ENCODE measurements at regions not wholly inside any gene's neighbourhood (a gene's known extent, or its start where the extent isn't known, plus 50 kb on each side); places are given as distances from the start of the nearest gene placed in this dataset.
"Not testable (repeated sequence)": the region's sequence is repeated elsewhere in the genome, so short reads cannot be mapped to it uniquely, and the experiment has no call there.

DNA sequence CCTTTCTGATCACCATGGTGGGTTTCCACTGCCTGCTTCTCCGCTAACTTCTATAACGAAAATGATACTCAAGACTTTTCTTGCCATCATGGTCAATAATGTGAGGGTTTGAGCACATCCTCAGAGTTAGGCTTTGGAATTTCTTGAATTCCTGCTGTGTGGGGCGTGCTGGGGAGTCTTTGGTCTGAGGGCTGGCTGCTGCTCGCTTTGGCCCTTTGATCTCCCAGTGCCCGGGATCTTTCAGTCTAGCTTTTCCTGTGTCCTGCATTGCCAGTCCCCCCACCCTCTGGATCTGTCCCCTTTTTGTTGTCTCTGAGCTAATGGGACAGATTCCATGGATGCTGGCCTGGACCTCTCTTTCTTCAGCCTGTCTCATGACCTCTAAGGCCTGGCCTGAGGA lies 182.6 kb downstream of the NPIPA7 start:
- DNase-seq (ENCODE audit: low read depth): not testable (repeated sequence)

- DNase-seq (ENCODE audit: low read depth): not testable (repeated sequence)
Observed at GRCh38 chr16:16563962-16564361, 185.0 kb downstream of the NPIPA7 start.

DNA sequence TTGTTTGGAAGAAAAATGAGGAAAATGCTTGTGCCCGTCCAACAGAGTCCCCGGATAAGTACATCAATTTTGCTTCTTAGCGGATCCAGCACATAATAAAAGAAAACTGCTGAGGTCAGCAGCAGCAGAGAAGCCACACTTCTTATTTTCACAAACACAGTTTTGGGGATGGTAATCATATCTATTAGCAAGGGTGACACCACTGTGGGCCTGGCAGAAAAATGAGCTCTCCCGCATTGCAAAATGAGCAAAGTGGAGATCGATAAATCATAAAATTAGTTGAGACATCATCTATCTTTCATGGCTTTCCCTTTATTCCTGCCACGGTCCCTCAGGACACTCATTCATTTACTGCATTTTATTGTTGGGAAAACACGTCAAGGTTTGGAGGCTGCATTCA lies 186.4 kb downstream of the NPIPA7 start:
- not testable (repeated sequence) for DNase-seq (ENCODE audit: low read depth)

GRCh38 chr16:16570055-16570454 lies 191.1 kb downstream of the NPIPA7 start:
- DNase-seq (ENCODE audit: low read depth): not testable (repeated sequence)

DNA sequence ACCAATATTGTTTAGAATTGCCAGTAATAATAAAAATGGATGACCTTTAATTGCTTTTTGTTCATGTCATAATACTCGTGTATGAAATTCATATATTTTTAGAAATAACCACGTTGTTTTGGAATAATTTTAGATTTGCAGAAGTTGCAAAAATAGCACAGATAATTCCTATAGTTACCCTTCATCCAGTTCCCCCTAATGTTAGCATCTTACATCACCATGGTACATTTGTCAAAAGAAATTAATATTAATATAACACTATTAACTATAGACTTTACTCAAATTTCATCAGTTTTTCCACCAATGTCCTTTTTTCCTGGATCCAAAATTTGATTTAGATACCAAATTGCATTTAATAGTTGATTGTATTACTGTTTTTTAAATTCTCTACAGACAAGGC lies 191.9 kb downstream of the NPIPA7 start:
- not testable (repeated sequence) for DNase-seq (ENCODE audit: low read depth)

DNA sequence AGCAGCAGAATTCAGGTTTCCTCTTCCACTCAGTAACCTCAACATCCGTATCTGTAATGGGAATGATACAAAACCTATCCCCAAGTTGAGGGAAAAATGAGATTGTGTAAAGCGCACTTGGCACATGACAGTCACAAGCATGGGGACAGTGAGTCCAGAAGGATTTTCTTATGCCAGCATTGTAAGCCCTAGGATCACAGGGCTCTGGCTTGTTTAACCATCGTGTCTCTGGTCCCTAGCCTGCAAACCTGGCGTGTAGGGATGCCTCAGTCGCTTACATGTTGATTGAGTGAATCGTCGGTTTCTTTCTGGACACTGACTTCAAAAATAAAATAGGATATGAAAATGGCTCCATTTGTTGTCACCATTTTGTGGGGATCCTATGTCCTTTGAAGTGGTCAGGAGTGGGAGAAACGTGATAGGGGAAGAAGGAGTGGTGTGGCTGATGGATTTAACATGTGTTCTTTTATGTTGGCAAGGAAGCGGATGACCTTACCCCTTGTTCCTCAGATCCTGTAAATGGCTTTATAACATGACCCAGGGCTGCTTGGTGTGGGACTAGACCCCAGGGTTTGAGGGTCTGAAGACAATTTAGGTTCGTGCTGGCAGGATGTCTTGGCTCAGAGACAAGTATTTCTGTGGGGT lies 193.3 kb downstream of the NPIPA7 start:
- DNase-seq (ENCODE audit: low read depth): not testable (repeated sequence)

DNA sequence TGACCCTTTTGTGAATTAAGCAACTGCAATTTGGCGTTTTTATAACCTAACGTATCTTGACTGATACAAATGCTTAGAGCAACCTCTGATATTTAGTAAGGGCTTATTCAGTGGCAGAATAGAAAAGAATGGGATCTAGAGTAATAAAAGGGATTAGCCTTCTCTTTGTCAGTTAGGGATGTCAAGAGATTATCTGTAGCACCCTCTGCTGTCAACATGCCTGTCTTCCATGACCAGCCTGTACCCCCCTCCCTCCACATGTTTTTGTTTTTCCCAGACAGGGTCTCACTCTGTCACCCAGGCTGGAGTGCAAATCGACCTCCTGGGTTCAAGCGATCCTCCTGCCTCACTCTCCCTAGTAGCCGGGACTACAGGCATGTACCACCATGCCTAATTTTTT lies 198.1 kb downstream of the NPIPA7 start:
- not testable (repeated sequence) for DNase-seq (ENCODE audit: low read depth)

- no peak for DNase-seq (ENCODE audit: low read depth)
Observed at GRCh38 chr16:16578701-16579100, 199.8 kb downstream of the NPIPA7 start.

DNA sequence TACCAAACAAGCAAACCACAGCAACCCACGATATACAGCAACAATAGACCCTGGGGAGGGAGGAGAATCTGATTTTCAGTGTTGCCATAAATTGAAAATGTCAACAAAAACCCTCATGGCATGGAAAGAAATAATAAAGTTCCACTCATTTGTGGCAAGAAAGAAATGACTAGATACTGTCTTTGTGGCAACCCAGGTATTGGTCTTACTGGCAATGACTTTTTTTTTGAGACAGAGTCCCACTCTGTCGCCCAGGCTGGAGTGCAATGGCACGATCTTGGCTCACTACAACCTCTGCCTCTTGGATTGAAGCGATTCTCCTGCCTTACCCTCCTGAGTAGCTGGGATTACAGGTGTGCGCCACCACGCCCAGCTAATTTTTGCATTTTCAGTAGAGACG lies 204.0 kb downstream of the NPIPA7 start:
- DNase-seq (ENCODE audit: low read depth): not testable (repeated sequence)

DNA sequence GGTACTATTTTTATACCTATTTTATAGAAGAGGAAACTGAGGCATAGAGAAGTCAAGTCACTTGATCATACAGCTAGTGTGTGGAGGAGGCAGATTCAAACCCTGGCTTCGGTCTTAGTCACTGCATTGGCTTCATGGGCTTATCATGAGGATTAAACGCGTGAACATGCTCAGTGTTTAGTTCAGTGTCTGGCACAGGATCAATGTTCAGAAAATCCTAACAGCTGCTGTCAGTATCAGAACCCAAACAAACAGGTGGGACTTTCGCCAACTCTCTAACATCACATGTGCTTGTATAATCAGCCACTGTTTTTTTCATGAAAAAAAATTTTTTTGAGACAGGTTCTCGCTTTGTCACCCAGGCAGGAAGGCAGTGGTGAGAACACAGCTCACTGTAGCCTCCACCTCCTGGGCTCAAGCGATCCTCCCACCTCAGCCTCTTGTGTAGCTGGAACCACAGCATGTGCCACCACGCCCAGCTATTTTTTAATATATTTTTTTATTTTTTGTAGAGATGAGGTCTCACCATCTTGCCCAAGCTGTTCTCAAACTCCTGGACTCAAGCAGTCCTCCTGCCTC lies 207.2 kb downstream of the NPIPA7 start:
- not testable (repeated sequence) for DNase-seq (ENCODE audit: low read depth)

DNA sequence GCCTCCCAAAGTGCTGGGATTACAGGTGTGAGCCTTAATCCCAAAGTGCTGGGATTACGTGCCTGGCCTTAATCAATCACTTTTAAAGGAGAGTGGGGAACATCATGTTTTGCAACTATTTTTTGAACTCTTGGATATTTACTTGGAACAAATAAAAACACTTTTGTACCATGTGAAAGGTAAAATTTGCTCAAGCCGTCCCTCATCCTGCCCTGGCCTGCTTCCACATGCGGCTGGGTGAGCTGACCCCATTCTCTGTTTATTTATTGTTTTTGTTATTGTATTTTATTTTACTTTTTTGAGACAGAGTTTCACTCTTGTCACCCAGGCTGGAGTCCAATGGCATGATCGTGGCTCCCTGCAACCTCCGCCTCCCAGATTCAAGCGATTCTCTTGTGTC lies 208.0 kb downstream of the NPIPA7 start:
- DNase-seq (ENCODE audit: low read depth): not testable (repeated sequence)

DNA sequence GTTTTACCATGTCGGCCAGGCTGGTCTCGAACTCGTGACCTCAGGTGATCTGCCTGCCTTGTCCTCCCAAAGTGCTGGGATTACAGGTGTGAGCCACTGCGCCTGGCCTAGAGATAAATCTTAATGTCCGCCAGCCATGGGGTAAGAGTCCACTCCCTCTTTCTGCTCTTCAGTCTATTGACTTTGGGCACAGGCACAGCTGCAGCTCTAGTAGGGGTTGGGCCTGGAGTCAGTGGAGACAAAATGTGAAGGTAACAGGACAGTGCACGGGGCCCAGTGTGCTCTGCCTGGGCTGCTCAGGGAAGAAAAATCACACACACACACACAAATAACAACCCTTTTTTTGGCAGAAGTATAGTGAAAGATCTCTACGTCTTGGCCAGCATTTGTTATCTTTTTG lies 209.5 kb downstream of the NPIPA7 start:
- DNase-seq (ENCODE audit: low read depth): not testable (repeated sequence)

GRCh38 chr16:16590654-16591318 lies 211.8 kb downstream of the NPIPA7 start:
- not testable (repeated sequence) for DNase-seq (ENCODE audit: low read depth)

DNA sequence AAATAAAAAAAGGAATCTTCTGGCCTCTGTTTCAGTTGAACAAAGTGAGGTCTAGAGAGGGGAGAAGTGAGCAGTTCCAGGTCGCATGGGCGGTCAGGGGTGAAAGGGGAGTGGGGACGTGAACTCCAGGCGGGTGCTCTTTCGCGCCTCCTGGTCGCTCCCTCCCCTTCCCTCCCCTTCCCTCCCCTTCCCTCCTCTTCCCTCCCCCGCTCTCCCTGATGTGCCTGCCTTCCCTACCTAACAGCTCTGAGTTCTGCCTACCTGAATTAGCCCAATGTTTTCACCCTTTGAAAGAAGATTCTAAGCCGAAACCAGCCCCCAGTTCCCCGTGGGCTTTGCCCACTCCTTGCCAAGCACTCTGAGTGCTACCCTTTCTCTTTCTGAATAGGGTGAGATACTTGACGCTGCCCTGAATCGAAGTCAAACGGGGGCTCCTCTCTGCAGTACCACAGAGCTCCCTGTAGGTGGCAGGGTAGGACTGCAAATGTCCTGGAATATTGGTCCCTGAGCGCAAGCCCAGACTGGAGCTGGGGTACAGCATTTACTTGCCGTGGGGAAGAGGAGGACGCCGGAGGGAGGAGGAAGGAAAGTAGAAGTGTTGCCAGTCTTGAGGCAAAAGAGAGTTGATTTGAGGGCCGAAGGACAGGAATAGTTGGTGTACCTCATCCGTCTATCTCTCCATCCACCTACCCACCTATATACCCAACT lies 214.4 kb downstream of the NPIPA7 start:
- peak; percentile 3 for DNase-seq (ENCODE audit: low read depth)

DNA sequence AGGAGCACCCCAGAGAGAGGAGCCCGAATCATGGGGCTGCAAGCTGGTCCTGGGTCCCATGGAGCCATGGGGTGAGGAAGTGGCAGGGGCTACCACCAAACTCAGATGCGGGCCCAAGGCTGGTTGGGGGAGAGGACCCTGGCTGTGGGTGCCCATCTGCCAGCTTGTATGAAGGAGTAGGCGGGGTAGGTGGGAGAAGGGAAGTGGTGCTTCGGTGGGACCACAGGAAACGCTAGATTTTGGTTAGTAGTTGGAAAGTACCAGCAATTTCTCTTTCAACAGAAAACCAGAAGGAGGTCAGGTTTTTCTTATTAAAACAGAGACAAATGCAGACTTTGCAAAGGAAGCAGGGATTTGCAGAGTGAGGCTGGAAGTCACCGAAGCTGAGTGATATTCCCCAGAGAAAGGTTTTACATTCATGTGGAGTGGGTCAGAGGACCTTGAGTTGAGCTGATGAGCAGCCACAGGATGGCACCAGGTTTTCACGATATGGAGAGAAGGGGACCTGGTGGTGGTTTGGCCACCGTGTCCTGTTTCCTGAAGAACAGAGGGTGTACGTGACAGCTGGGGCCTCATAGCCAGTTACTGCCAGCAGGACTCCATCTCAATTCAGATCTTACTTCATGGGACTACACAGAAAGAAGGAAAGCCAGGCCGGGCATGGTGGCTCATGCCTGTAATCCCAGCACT lies 216.2 kb downstream of the NPIPA7 start:
- not testable (repeated sequence) for DNase-seq (ENCODE audit: low read depth)

GRCh38 chr16:16601239-16601638 lies 222.3 kb downstream of the NPIPA7 start:
- not testable (repeated sequence) for DNase-seq (ENCODE audit: low read depth)

DNA sequence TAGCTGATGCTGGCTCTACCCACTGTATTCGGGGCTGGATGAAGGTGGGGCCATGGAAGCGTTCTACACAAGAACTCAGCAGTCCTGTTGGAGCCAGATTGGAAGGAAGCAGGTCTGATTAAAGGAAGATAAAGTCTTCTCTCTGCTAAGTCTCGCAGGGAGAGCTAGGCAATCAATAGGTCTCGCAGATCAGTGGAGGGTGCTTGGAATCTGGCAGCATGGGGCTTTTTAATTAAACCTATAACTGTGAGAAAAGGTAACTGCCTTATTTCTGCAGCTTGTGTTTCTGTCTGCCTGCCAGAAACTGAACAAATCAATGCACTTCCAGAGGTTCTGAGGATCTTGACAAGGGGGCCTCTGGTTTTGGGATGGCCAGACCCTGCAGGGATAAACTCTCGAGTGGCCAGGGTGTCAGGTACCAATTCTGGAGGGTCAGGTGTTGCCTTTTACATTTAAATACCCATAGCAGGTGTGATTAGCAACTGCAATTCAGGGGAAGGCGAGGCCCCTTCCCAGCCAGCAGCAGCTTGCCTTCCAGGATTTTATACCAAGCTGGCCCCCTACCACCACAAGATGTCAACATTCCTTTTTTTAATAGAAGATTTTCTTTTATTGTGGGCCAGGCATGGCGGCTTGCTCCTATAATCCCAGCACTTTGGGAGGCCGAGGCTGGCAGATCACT lies 228.6 kb downstream of the NPIPA7 start:
- DNase-seq (ENCODE audit: low read depth): not testable (repeated sequence)

DNA sequence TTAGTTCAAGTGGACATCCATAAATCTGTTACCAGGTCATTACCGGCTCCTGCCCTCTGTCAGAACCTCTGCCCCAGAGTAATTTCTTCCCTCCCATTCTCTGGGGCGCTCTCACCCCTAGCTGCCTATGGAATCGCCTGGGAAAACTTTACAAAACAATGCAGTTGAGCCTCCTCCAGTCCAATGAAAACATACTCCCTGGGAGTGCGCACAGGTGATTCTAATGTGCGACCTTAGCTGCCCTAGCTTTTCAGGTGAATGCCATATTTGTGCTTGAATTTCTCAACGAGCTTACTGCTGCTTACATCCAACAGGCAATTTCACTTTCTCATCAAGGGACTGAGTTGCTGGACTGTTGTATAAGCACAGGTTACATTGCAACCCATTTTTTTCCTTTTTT lies 230.7 kb downstream of the NPIPA7 start:
- not testable (repeated sequence) for DNase-seq (ENCODE audit: low read depth)

DNA sequence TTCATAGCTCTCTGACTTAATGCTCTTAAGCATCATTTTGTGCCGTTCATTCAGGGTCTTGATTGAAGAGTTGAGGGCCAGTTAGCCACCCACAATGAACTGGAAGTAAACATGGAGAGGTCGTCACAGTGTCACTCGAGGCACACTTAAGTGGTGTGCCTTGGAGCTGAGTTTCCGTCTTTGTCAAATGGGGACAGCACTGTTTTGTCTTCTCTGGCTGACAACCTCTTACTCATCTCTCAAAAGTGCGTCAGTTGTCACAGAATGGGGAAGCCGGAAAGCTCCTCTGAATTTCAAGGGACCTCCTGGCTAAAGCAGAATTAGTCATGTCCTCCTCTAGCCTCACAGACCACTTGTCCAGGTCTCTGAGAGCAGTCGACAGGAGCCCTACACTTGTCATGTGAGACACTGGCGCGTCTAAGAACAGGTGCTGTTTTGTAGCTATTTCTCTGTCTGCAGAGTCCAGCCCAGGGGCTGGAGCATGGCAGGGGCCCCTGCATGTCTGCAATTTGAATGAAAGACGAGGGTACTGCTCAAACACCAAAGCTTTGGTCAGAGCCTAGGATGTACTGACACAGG lies 231.5 kb downstream of the NPIPA7 start:
- DNase-seq (ENCODE audit: low read depth): not testable (repeated sequence)

DNA sequence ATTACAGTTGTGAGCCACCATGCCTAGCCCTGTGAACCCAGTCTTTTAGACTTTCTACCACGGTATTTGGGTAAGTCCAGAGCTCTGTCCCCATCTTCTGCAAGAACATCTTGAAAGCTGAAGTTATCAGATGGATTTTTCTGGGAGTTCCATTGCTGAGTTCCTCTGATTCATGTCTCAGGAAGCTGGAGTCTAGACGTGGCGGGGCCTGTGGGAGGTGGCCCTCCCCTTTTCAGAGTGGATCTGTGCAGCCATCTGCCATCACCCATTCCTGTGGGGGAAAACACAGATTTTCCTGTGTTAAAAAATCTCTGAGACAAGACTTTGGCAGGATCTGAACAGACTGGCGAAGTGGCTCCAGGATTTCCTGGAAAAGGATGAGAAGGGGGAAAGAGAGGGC lies 234.3 kb downstream of the NPIPA7 start:
- DNase-seq (ENCODE audit: low read depth): not testable (repeated sequence)

DNA sequence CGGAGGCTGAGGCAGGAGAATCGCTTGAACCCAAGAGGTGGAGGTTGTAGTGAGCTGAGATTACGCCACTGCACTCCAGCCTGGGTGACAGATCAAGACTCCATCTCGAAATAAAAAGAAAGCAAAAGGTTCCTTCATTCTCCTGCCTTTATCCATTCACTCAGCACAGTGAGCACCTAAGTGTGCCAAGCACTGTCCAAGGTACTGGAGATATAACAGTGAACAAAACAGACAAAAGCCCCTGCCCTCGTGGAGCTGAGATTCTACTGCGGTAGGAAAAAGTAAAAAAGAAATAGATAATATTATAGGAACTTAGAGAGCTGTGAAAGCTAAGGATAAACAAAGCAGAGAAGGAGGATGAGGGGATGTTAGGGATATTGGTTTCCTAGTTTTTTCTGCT lies 235.5 kb downstream of the NPIPA7 start:
- not testable (repeated sequence) for DNase-seq (ENCODE audit: low read depth)
